Epithelial cell of proximal tubule (primary cell): ENCODE measurements at regions not wholly inside any gene's neighbourhood (a gene's known extent, or its start where the extent isn't known, plus 50 kb on each side); places are given as distances from the start of the nearest gene placed in this dataset.
A peak's percentile ranks its signal among the peaks of the same experiment; 100 is the strongest.

ENCODE experiments used
- DNase-seq: peaks from one replicate; pipeline ENCODE4 v3.0.0-alpha.2; 2011; ENCODE audit warnings: low read depth
- H3K4me3 ChIP-seq: 2 replicates; pipeline ENCODE4 v1.5.1; 2011; ENCODE audit warnings: low read depth, mild to moderate bottlenecking, low read length
- TF ChIP-seq, protein P1 (sequence below): conservative IDR thresholded peaks from 2 replicates; pipeline ENCODE4 v1.5.1; 2012; ENCODE audit warnings: low read depth, mild to moderate bottlenecking, low read length

DNA sequence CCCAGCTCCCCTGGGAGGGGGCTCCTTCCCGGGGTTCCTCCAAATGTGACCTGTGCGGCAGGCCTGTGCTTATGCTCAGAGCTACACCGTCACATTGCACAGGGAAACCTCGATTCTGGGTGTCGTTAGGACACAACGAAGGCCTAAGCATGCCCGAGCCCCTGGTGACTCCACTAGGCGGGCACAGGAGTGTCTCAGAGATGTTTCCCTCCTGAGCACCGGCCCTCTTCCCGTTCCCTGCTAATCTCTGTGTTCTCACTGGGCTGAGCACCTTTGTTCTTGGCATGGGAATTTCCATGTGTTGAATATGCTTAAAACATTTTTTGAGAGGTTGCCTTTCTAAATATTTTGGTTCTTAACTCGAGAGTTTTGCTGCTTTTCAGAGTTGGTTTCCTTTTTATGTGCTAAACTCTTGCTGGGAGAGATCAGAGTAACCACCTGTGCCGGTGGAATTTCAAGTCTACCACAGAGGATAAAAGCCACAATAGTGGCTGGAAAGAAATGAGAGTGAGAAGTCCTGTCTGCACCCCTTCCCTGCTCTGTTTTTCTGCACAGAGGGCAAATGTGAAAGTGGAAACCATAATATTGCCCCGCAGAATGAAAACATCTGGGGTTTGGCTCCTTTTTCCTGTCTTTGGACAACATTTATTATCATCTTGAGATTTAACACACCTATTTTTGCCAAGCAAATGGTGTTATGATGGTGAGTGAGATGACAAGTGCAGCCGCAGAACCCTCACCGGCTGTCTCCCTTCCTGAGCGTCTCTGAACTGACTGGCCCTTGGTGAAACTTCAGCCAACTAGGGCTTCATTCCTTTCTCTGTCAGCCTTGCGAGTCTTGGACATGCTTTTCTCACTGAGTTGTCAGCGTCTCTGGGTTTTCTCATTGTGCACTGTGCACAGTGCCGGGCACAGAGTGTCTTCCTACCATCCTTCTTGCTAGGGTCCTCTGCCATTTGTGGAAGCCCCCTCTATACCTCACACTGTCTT is 154.1 kb downstream of the VAPA start:
- DNase-seq = no peak
- TF ChIP-seq, protein P1, sequence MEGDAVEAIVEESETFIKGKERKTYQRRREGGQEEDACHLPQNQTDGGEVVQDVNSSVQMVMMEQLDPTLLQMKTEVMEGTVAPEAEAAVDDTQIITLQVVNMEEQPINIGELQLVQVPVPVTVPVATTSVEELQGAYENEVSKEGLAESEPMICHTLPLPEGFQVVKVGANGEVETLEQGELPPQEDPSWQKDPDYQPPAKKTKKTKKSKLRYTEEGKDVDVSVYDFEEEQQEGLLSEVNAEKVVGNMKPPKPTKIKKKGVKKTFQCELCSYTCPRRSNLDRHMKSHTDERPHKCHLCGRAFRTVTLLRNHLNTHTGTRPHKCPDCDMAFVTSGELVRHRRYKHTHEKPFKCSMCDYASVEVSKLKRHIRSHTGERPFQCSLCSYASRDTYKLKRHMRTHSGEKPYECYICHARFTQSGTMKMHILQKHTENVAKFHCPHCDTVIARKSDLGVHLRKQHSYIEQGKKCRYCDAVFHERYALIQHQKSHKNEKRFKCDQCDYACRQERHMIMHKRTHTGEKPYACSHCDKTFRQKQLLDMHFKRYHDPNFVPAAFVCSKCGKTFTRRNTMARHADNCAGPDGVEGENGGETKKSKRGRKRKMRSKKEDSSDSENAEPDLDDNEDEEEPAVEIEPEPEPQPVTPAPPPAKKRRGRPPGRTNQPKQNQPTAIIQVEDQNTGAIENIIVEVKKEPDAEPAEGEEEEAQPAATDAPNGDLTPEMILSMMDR = no peak
- no peak overlapping the region for H3K4me3 ChIP-seq

DNA sequence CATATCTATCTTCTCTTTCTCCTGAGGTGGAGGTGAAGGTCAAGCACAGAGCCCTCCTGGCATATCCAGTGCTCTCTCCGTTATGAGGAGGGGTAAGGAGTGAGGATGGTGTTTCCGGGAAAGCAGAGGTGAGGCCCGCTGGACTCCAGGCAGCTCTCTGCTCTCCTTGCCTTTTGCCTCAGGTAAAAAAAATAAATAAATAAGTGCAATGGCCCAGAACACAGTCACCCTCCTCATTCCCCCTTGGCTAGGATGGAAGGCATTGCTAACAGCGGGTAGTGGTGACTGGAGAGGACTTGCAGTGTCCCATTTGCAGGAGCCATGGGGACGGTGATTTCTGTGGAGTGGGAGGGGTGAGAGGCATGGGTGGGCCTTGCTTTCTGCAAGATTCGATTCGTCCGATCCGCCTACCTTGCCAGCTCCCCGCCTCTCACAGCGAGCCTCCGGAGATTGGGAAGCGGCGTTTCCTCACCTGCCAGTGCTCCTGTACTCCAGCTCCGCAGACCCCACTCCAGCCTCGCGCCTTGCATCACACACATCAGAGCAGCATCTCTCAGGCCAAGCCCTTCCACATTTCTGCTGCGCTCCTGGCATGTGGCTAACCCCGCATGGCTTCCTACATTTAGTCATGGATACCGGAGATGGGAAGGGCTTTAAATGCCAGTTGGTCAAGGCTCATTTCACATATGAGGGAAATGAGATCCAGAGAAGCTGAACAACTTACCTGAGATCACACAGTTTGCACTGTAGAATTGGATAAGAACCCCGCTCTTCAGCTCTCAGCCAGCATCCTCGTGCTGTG is 155.2 kb downstream of the VAPA start:
- no peak overlapping the region for H3K4me3 ChIP-seq
- no peak for DNase-seq

DNA sequence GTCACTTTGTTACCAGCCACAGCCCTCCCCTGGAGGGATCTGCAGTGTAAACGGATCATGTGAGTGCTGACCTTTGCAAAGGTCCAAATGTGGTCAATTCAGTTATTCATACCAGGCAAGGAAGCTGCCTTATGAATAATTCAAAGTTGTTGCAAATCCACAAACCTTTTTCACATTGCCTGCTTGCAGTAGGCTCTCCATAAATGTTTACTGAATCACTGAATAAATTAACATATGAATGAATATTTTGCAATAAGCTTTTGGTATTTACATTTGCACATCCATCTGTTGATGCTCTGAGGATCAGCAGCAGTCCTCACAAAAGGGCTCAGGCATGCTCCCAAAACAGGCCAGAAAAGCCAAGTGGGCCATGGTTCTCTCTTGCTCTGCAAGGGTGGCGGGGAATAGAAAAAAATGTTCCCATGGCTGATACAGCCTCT is 156.8 kb downstream of the VAPA start:
- no peak overlapping the region for H3K4me3 ChIP-seq
- TF ChIP-seq, protein P1 = no peak
- peak; percentile 59 for DNase-seq

More for the DNA sequence above, 155.2 kb downstream of the VAPA start:
- TF ChIP-seq, protein P1 = no peak

DNA sequence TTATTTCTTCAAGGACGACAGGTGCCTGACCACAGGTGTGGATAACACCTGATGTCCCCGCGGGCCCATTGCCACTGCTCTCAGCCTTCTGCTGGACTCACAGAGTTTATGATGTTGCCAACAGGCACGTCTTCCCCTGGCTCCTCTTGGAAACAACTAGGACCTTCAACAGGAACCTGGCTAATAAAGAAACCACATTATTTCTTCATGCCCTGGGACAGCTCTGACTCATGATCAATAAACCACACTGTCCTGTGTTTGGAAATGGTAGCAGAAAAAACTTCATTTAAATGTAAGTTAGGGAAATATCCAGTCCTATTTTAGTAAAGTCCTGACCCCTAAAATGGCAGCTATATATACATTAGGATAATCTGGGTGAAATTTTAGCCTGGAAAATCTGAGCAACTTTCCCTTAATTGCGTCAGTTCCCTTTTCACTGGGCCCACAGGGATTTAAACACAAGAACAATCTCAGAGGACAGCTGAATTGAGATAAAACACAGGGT is 158.9 kb downstream of the VAPA start:
- DNase-seq = no peak
- H3K4me3 ChIP-seq = no peak overlapping the region
- TF ChIP-seq, protein P1 = no peak

DNA sequence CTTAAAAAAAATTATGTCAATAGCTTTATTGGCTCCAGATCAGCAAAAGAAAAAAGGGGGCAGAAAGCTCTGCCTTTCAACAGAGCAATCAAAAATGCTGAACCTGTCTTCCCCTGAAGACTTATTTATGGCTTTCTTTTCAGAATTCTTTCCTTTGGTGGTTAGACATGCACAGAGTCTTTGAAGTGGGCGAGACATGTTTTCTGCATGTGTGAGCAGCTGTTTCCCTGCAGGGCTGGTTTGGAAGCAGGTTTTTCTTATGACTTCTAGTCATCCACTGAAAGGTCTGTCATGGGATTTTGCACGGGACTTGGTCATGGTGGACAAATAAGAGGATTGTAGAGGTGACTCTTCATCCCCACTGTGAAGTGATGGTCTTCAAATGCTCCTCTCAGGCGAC is 160.3 kb downstream of the VAPA start:
- DNase-seq = no peak

DNA sequence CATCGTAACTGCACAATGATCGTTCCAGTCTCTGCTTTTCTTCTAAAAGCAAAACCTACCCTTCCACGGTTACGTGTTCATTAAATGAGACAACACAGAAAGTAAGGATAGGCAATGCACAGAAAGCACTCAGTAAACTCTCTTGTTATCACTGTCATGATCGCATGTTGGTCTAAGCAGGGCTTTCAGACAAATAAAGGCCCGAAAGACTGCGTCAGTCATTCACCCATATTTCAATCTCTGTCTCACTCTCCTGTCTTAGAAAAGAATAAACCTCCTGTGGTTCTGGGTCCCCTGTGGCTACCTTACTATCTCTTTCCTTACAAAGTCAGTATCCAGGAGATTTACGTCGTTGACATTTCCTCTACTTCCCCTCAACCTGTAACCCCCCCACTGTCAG is 160.9 kb downstream of the VAPA start:
- no peak overlapping the region for H3K4me3 ChIP-seq
- TF ChIP-seq, protein P1 = no peak
- no peak for DNase-seq

More for the DNA sequence above, 160.3 kb downstream of the VAPA start:
- TF ChIP-seq, protein P1 = no peak
- no peak overlapping the region for H3K4me3 ChIP-seq
